GM08714 (cell line): ENCODE measurements at regions not wholly inside any gene's neighbourhood (a gene's known extent, or its start where the extent isn't known, plus 50 kb on each side); places are given as distances from the start of the nearest gene placed in this dataset.
A peak's percentile ranks its signal among the peaks of the same experiment; 100 is the strongest.
"Not testable (repeated sequence)": the region's sequence is repeated elsewhere in the genome, so short reads cannot be mapped to it uniquely, and the experiment has no call there.

ENCODE experiments used
- H3K4me3 ChIP-seq: fragments of 200-500 bp; sonication (Bioruptor generic); 2 replicates; pipeline ENCODE4 v1.5.1; 2014; ENCODE audit warnings: mild to moderate bottlenecking, low read length, inconsistent platforms
- ZNF274 ChIP-seq: IDR thresholded peaks from 2 replicates; pipeline ENCODE4 v1.6.1; 2012; ENCODE audit warnings: mild to moderate bottlenecking, low read depth, low read length

DNA sequence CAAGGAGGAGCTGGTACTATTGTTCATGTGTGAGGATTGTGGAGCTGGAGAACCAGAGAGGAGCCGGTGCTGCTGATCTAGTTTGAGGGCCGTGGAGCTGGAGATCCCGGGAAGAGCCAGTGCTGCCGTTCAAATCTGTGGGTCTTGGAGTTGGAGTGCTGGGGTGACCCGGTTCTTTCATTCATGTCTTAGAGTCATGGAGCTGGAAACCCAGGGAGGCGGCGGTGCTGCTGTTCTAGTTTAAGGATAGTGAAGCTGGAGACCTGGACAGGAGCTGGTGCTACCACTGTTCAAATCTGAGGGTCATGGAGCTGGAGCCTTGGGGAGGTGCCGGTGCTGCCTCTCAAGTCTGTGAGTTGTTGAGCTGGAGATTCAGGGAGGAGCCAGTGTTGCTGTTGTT is 88.5 kb upstream of the ZNF479 start:
- no peak for TF ChIP-seq ZNF274
- no peak overlapping the region for H3K4me3 ChIP-seq

DNA sequence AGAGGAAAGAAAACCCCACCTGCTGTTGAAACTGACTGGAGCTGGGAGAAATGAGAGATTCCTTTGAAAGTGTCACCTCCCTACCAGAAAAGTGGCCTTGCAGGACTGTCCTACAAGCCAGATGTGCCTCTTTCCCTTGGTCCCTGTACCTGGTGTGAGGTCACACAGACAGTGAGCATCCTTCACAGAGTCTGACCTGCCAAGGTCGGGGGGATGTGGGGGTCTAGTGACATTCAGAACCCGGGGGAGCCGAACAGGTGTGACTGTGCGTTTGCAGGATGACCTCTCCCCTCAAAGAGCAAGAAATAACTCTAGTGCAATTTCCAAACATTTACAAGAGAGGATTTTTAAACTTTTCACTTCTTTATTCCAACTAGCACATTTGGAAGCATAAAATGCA is 93.4 kb upstream of the ZNF479 start:
- no peak overlapping the region for H3K4me3 ChIP-seq
- no peak for TF ChIP-seq ZNF274

DNA sequence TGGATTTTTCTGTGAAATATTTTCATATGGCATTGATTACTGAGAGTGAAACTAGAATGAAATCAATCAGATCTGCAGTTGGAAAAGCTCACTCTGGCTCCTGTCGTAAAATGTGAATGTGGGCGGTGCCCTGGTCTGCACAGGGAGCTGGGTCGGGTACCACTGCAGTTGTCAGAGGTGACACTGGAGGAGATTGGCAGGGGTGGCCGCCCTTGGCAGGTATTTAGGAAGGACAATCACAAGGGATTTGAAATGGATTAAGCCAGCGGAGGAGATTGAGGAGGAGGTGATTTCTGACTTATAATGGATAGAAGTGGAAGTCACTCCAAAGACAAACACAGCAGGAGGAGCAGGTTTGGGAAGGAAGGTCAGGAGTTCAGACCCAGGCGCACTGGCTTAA is 109.0 kb upstream of the ZNF479 start:
- H3K4me3 ChIP-seq = not testable (repeated sequence)

DNA sequence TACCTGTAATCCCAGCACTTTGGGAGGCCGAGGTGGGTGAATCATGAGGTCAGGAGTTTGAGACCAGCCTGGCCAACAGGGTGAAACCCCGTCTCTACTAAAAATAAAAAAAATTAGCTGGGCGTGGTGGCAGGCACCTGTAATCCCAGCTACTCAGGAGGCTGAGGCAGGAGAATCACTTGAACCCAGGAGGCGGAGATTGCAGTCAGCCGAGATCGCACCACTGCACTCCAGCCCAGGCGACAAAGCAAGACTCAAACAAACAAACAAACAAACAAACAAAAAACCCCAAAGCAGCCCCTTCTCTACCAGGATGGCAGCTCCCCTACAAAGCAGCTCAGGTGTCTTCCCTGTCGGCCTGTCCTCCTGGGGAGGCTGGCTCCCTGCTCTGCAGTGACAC is 111.3 kb upstream of the ZNF479 start:
- not testable (repeated sequence) for H3K4me3 ChIP-seq

DNA sequence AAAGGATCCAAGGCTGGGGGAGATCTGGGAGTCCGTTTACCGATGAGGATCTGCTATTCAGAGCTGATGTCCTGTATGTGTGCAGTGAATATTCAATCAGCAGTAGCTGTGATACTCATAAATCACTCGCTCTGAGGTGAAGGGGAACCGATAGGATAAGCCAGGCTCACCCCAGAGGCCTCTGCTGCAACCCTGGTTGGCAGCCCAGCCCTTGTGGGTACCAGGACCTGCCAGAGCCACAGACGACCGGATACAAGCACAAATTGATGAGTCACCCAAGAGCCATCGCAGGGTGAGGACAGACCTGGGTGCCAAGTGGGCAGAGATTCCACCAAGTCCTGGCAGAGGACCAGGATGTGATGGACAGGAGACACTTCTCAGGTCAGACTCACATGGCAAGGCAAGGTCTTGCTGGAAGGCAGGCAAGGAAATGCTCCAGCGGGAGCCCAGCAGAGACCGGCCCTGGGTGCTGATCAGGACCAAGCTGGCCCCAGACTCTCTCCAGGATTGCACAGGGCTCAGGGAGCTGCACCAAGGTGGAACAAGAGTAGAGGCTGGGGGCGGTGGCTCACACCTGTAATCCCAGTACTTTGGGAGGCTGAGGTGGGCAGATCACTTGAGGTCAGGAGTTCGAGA is 112.2 kb upstream of the ZNF479 start:
- H3K4me3 ChIP-seq = not testable (repeated sequence)

DNA sequence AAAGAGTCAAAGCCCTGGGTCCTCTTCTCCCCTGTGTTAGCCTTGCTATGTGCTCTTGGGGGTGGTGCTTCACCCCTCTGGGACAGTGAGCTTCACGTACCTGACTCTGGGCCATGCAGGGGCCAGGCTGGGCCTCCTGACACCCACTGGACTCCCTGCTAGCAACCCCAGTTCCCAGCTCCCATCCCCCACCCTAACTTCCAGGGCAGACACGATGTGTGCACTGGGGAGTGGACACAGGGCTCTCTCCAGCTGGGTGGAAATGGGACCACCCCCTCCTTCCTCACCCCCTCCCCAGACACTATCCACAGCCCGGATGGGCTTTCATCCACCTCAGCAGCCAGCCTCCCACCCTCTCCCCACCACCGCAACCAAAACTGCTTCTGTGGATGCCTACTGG is 113.0 kb upstream of the ZNF479 start:
- TF ChIP-seq ZNF274 = no peak
- no peak overlapping the region for H3K4me3 ChIP-seq

DNA sequence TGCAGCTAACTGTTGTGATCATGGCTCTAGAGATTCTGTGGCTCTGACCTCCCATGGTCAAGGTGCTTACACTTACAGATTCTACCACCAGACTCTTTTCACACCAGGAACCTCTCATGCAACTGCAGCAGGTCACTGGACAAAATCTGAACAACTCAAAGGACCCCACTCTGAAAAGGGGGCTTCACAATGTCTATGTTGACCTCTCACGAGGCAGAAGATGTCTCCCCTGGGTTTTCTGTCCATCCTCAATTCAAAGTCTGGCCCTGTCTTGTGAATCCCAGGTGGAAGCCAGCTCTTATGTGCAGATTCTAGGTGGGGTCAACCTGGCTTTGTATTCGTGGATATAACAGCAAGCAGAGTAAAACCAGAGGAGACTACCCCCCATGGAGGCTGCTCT is 118.6 kb upstream of the ZNF479 start:
- TF ChIP-seq ZNF274 = no peak
- H3K4me3 ChIP-seq = no peak overlapping the region

DNA sequence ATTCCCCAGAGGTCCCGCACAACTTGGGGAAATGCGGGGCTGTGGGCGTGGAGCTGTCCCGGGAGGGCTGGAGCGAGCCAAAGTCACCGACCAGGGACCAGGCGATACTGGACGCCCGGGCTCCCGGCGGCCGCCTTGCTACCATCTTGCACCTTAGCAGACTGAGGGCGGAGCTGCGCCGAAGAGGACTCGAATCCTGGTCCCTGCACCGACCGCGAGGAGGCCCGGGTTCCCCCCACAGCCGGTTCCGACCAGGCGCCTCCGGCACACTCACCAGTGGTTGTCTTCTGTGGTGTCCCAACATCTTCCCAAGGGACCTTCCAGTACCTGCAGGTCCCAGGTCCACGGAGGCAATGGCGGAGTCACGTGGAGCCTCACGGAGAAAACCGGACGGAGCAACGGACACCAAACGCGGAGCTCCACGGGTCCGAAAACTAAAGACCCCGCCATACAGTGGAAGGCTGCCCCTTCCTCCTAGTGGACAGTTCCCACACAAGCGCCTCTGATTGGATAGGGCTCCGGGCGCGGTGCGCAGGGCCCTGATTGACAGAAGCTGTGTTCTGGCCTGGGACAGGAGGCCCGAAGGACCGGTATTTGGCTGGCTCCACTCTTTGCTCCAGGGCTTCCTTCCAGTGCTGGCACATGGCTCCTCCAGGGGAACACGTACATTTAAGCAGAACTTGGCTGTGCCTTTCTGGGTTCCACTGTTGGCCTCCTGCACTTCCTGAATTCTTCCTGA is 124.6 kb upstream of the ZNF479 start:
- no peak for TF ChIP-seq ZNF274
- H3K4me3 ChIP-seq = no peak overlapping the region

DNA sequence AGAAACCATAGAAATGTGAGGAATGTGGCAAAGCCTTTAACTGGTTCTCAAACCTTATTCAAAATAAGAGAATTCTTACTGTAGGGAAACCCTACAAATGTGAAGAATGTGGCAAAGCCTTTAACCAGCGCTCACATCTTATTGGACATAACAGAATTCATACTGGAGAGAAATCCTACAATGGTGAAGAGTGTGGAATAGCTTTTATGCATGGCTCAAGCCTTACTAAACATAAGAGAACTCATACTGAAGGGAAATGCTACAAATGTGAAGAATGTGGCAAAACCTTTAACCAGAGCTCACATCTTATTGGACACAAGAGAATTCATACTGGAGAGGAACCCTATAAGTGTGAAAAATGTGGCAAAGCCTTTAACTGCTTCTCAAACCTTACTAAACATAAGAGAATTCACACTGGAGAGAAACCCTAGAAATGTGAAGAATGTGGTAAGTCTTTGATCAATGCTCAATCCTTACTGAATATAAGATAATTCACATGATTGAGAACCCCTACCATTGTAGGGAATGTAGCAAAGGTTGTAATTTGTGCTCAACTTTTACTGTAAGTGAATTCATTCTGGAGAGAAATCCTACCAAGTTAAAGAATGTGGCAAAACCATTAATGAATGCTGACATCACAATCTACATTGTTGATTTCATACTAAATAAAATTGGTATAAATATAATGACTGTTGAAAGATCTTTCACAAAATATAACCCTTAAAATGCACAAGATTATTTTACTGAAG is 142.5 kb upstream of the ZNF479 start:
- TF ChIP-seq ZNF274 = peak; percentile 66
- H3K4me3 ChIP-seq = no peak overlapping the region

DNA sequence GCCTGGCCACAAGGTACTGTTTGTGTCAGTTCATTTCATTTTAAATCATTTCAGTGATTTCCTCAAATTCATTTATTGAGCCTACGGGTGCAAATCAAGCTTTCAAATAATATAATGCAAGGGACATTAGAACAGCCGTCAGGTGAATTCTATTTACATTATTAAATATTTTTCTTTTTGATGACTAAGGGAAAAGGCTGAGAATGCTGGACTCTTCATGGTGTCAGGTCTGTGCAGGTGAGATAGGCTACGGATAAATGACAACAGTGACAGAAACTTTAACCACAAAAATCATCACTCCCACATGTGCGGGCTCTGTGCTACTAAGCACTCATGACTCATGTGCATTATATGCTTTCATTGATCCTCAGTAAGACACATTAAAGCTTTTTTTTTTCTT is 149.2 kb upstream of the ZNF716 start:
- no peak overlapping the region for H3K4me3 ChIP-seq
- TF ChIP-seq ZNF274 = no peak

DNA sequence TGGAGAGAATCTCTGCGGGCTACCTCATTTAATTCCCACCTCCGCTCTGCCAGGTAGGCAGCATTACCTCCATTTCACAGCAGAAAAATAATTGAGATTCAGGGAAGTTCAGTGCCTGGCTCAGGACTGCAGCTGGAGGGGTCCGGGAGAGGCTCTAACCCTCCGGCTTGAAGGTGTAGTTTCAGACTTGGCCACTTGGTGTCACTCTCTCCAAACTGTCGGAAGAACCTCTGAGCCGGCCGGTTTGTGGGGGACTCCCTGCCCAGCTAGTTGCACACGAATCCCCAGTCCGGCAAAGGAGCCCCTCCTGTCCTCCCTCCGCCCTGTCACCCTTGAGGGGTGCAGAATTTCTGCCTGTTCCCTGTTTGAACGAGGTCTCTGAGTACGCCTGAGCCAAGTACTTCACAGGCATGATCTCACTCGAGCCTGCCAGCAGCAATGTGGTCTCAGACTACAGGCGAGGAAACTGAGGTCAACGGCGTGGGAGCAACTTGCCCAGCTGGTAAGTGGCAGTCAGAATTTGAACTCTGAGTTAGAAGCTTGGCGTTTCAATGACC is 144.7 kb upstream of the ZNF716 start:
- TF ChIP-seq ZNF274 = no peak
- no peak overlapping the region for H3K4me3 ChIP-seq

DNA sequence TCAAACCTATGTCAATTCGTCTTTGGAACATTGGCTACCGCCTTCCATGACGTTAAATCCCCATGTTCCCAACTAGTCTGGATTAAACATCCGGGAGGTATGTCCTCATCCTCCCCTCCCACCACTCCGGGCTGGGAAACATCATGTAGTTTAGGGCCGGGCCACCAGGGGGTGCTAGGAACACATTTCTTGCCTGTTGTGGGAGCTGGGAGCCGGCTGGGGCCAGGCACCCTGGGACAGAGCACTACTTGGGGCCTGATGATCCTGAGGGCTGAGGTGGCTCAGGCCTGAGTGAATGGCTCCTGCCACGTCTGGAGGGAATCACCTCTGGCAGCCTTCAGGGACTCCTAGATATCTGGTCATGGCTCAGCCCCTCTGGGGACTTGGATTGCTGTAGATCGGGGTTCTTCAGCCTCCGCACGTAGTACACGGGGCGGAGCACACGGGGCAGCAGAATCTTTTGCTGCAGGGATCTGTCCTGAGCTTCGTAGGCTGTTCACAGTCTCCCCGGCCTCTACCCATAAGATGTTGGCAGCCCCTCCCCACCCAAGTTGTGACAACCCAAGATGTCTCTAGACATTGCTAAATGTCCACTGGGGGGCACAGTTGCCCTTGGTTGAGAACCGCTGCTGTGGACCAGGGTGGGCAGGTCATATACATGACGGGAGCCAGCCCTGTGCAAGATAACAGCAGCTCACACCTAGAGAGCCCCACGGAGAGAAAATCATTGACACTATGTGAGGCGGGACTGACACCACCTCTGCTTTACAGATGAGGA is 141.2 kb upstream of the ZNF716 start:
- H3K4me3 ChIP-seq = no peak overlapping the region
- no peak for TF ChIP-seq ZNF274

DNA sequence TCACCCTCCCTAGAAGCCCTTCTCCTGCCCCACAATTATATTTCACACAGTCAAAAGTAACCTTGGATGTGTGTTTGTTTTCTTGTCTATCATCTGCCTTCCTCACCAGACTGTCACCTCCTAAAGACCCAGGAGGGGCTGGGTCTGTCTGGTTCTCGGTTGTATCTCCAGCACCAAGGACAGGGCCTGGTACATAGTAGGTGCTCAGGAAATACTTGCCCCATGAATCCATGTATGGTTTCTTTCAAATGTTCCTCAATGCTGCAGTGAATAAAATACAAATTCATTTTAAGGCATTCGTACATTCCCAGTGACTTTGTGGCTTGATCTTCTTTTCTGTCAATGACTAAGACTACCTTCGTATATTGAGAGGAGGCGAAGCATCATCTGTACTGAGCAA is 122.9 kb upstream of the ZNF716 start:
- no peak for TF ChIP-seq ZNF274
- H3K4me3 ChIP-seq = no peak overlapping the region

DNA sequence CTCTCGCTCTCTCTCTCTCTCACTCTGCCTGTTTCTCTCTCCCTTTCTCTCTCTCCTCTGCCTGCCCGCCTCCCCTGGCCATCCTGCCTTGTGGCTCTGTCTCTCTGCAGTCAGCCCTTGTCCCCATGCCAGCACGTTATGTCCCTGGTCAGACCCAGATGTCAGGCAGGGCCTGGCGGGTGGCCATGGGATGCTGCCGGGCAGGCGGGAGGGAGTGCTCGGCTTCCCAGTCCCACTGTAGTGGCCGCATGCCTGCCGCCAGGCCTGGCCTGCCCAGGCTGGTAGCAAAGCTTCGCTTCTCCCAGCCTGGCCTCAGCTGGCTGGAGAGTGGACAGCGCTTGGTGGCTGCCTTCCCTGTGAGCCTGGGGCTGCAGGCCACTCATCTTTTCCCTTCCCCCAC is 121.5 kb upstream of the ZNF716 start:
- no peak overlapping the region for H3K4me3 ChIP-seq
- TF ChIP-seq ZNF274 = no peak
